GM23338 (cell line): ENCODE measurements at regions not wholly inside any gene's neighbourhood (a gene's known extent, or its start where the extent isn't known, plus 50 kb on each side); places are given as distances from the start of the nearest gene placed in this dataset.

Experiments
- ATAC-seq: fragments of 200-7000 bp; cut with Tn5 transposase; 3 replicates; pipeline ENCODE4 v1.9.1; 2020
- DNase-seq: peaks from one replicate; pipeline ENCODE4 v3.0.0-alpha.2; 2015; ENCODE audit warnings: low spot score
- H2AFZ ChIP-seq: fragments of 200-600 bp; sonication (generic); 2 replicates; pipeline ENCODE4 v1.8.0; 2016; ENCODE audit warnings: antibody characterized with exemption, mild to moderate bottlenecking, moderate library complexity
- H3F3A ChIP-seq: fragments of 200-600 bp; sonication (generic); replicated peaks from 2 replicates; pipeline ENCODE4 v1.8.0; 2017; ENCODE audit warnings: antibody characterized with exemption, mixed run types, low read depth
- H3K27ac ChIP-seq: fragments of 200-600 bp; sonication (generic); 2 replicates; pipeline ENCODE4 v1.6.1; 2016; ENCODE audit warnings: low read depth
- H3K27me3 ChIP-seq: fragments of 200-600 bp; sonication (generic); 2 replicates; pipeline ENCODE4 v1.8.0; 2016; ENCODE audit warnings: mild to moderate bottlenecking, mixed run types, moderate library complexity; ENCODE audit not compliant: insufficient read depth
- H3K36me3 ChIP-seq: fragments of 200-600 bp; sonication (generic); 2 replicates; pipeline ENCODE4 v1.8.0; 2016; ENCODE audit warnings: mild to moderate bottlenecking; ENCODE audit not compliant: insufficient read depth
- H3K4me1 ChIP-seq: fragments of 200-600 bp; sonication (generic); 2 replicates; pipeline ENCODE4 v1.8.0; 2016; ENCODE audit warnings: mild to moderate bottlenecking, moderate library complexity; ENCODE audit not compliant: insufficient read depth
- H3K4me2 ChIP-seq: fragments of 200-600 bp; sonication (generic); 2 replicates; pipeline ENCODE4 v1.7.1; 2017; ENCODE audit warnings: mixed run types
- H3K4me3 ChIP-seq: fragments of 200-600 bp; sonication (generic); 2 replicates; pipeline ENCODE4 v1.6.1; 2016; ENCODE audit warnings: mixed run types
- H3K79me2 ChIP-seq: fragments of 200-600 bp; sonication (generic); replicated peaks from 2 replicates; pipeline ENCODE4 v1.8.0; 2017; ENCODE audit warnings: mild to moderate bottlenecking; ENCODE audit not compliant: insufficient read depth
- H3K9me2 ChIP-seq: fragments of 200-600 bp; sonication (generic); 2 replicates; pipeline ENCODE4 v1.8.0; 2017; ENCODE audit not compliant: insufficient read depth
- H4K20me1 ChIP-seq: fragments of 200-600 bp; sonication (generic); replicated peaks from 2 replicates; pipeline ENCODE4 v1.8.0; 2017; ENCODE audit warnings: mild to moderate bottlenecking; ENCODE audit not compliant: insufficient read depth
- H3K27ac Mint-ChIP-seq: 2 replicates; pipeline ENCODE4 v1.8.0; 2020; ENCODE audit warnings: inconsistent platforms, mild to moderate bottlenecking, moderate library complexity, mixed read lengths
- H3K27me3 Mint-ChIP-seq: 3 replicates; pipeline ENCODE4 v1.8.0; 2022; ENCODE audit warnings: low read depth, mild to moderate bottlenecking, moderate library complexity, mixed read lengths, inconsistent platforms; ENCODE audit not compliant: insufficient read depth, poor library complexity
- H3K36me3 Mint-ChIP-seq: 3 replicates; pipeline ENCODE4 v1.8.0; 2021; ENCODE audit warnings: low read depth, mild to moderate bottlenecking, inconsistent platforms, moderate library complexity, mixed read lengths
- H3K4me1 Mint-ChIP-seq: 3 replicates; pipeline ENCODE4 v1.8.0; 2020; ENCODE audit warnings: mild to moderate bottlenecking, inconsistent platforms, mixed read lengths
- H3K4me3 Mint-ChIP-seq: 3 replicates; pipeline ENCODE4 v1.8.0; 2021; ENCODE audit warnings: moderate library complexity, mild to moderate bottlenecking, inconsistent platforms, mixed read lengths
- H3K9me3 Mint-ChIP-seq: 3 replicates; pipeline ENCODE4 v1.8.0; 2020; ENCODE audit warnings: moderate library complexity, mild to moderate bottlenecking, inconsistent platforms, mixed read lengths
- CREB1 ChIP-seq: fragments of 250-450 bp; sonication (Bioruptor Pico); IDR thresholded peaks from 2 replicates; pipeline ENCODE4 v1.5.0; 2020; ENCODE audit warnings: low read depth, mild to moderate bottlenecking, moderate library complexity
- CTCF ChIP-seq, 2 experiments: fragments of 200-600 bp in 1 of 2; sonication (generic) in 1 of 2; conservative IDR thresholded peaks; 2 replicates each; pipeline versions ENCODE4 v1.5.1 to v1.6.1; 2016 to 2017; ENCODE audit warnings: antibody characterized with exemption in 2 of 2, low read depth in 2 of 2, mild to moderate bottlenecking in 2 of 2, moderate library complexity in 1 of 2
- ETS1 ChIP-seq: IDR thresholded peaks from 2 replicates; pipeline ENCODE4 v1.6.1; 2016; ENCODE audit warnings: antibody characterized with exemption
- EZH2 ChIP-seq: fragments of 200-600 bp; sonication (generic); IDR thresholded peaks from one replicate; pipeline ENCODE4 v1.8.0; 2017; ENCODE audit warnings: antibody characterized with exemption, mild to moderate bottlenecking, low read depth; ENCODE audit not compliant: unreplicated experiment
- EZH2phosphoT487 ChIP-seq: fragments of 200-600 bp; sonication (generic); IDR thresholded peaks from one replicate; pipeline ENCODE4 v1.8.1; 2018; ENCODE audit warnings: antibody characterized with exemption; ENCODE audit not compliant: unreplicated experiment
- JUNB ChIP-seq: IDR thresholded peaks from one replicate; pipeline ENCODE4 v1.6.1; 2016; ENCODE audit warnings: antibody characterized with exemption; ENCODE audit not compliant: unreplicated experiment
- NANOG ChIP-seq: IDR thresholded peaks from 2 replicates; pipeline ENCODE4 v1.6.1; 2016; ENCODE audit warnings: antibody characterized with exemption, borderline replicate concordance
- POLR2AphosphoS5 ChIP-seq: IDR thresholded peaks from 2 replicates; pipeline ENCODE4 v1.6.1; 2016; ENCODE audit warnings: antibody characterized with exemption, low read depth
- REST ChIP-seq: IDR thresholded peaks from one replicate; pipeline ENCODE4 v1.6.1; 2018; ENCODE audit warnings: antibody characterized with exemption; ENCODE audit not compliant: unreplicated experiment
- STAT1 ChIP-seq: IDR thresholded peaks from one replicate; pipeline ENCODE4 v1.6.1; 2016; ENCODE audit warnings: antibody characterized with exemption; ENCODE audit not compliant: unreplicated experiment
- ZNF114 ChIP-seq: fragments of 250-450 bp; sonication (Bioruptor Pico); IDR thresholded peaks from 2 replicates; pipeline ENCODE4 v1.5.0; 2020; ENCODE audit warnings: mild to moderate bottlenecking, moderate library complexity
- ZNF331 ChIP-seq: fragments of 250-450 bp; sonication (Bioruptor Pico); IDR thresholded peaks from 2 replicates; pipeline ENCODE4 v1.5.0; 2020; ENCODE audit warnings: low read depth, mild to moderate bottlenecking, moderate library complexity

- no peak for TF ChIP-seq REST
- no peak for TF ChIP-seq POLR2AphosphoS5
- TF ChIP-seq CTCF (conservative IDR thresholded peaks at IDR 0.05; ENCODE audit: low read depth in 2 of 2), result no peak
- TF ChIP-seq ZNF114 (CRISPR knock-in tag), result no peak
- TF ChIP-seq EZH2, result no peak
- no peak for TF ChIP-seq ETS1
- no peak for TF ChIP-seq JUNB
Observed at GRCh38 chr12:105745811-105746210, 392.9 kb downstream of the NUAK1 start (continued).

- Mint-ChIP-seq H3K36me3 (no peaks in the 10 kb centered on the region), H3K4me1 (peaks cover 8% of the 10 kb centered on the region), H3K27me3 (peaks cover 3% of the 10 kb centered on the region), H3K9me3 (peaks cover 2% of the 10 kb centered on the region; the same call in 1 of the 3 replicates), H3K4me3 (no peak overlapping the region), H3K27ac (no peak overlapping the region)
- H3K27me3 ChIP-seq, result no peaks in the 10 kb centered on the region
- no peak overlapping the region for H2AFZ ChIP-seq
- H3K9me2 ChIP-seq, result peaks cover 7% of the 10 kb centered on the region; the same call in 1 of the 2 replicates
- H3K79me2 ChIP-seq, result no peaks in the 10 kb centered on the region
- H4K20me1 ChIP-seq, result no peaks in the 10 kb centered on the region
- H3K4me2 ChIP-seq, result no peak overlapping the region
- H3K27ac ChIP-seq, result no peak overlapping the region
- H3K4me1 ChIP-seq, result no peaks in the 10 kb centered on the region
- DNase-seq (no peak), ATAC-seq (no peak)
- no peaks in the 10 kb centered on the region for H3F3A ChIP-seq
- no peak overlapping the region for H3K4me3 ChIP-seq
- H3K36me3 ChIP-seq, result no peaks in the 10 kb centered on the region
- no peak for TF ChIP-seq ZNF331
- TF ChIP-seq CTCF (conservative IDR thresholded peaks at IDR 0.05; ENCODE audit: low read depth in 2 of 2), result no peak
- TF ChIP-seq CREB1 (CRISPR knock-in tag), result no peak
- TF ChIP-seq EZH2, result no peak
- no peak for TF ChIP-seq NANOG
- no peak for TF ChIP-seq ETS1
- no peak for TF ChIP-seq JUNB
- TF ChIP-seq REST, result no peak
- TF ChIP-seq ZNF114 (CRISPR knock-in tag), result no peak
- TF ChIP-seq EZH2phosphoT487, result no peak
- TF ChIP-seq STAT1, result no peak
- TF ChIP-seq POLR2AphosphoS5, result no peak
Observed at GRCh38 chr12:105748806-105749600, 389.8 kb downstream of the NUAK1 start.
